HCT116 (cell line): ENCODE measurements at regions not wholly inside any gene's neighbourhood (a gene's known extent, or its start where the extent isn't known, plus 50 kb on each side); places are given as distances from the start of the nearest gene placed in this dataset.

Experiments
- ATAC-seq: fragments of 200-7000 bp; cut with Tn5 transposase; 2 replicates; pipeline ENCODE4 v1.9.1; 2020; ENCODE audit warnings: mild to moderate bottlenecking, moderate library complexity
- BruUV-seq: library from RNA; stranded (reverse); fragments of 400-500 nt; replicated peaks from 2 replicates; lab custom pipeline; 2021; lab: Mats Ljungman, UMichigan
- CTCF ChIA-PET: fragments of 300-600 bp; sonication (Branson Sonifier 250); formaldehyde crosslinking; loops from one replicate; lab custom pipeline; 2021; ENCODE audit warnings: antibody characterized with exemption; lab: Charles Lee
- POLR2A ChIA-PET: fragments of 300-600, 350-600 bp; sonication (Branson Sonifier 250); formaldehyde crosslinking; loops from one replicate; lab custom pipeline; 2021; ENCODE audit warnings: antibody characterized with exemption; lab: Charles Lee
- RAD21 ChIA-PET, 2 experiments: fragments of 300-600 bp; sonication (Branson Sonifier 250); formaldehyde crosslinking; loops; one replicate each; lab custom pipeline; 2023; ENCODE audit warnings: low total read pairs in 2 of 2; ENCODE audit not compliant: uncharacterized antibody in 2 of 2, unreplicated experiment in 2 of 2, low non-redundant PET in 1 of 2; lab: Charles Lee
- DNase-seq: peaks from one replicate; pipeline ENCODE4 v3.0.0-alpha.2; 2010; ENCODE audit warnings: low read depth, low spot score
- H2AFZ ChIP-seq: fragments of 200-600 bp; shearing (Covaris generic), sonication (generic); 2 replicates; pipeline ENCODE4 v1.6.1; 2017; ENCODE audit warnings: low read depth, mixed run types, mixed read lengths, antibody characterized with exemption, low read length; ENCODE audit not compliant: poor library complexity, severe bottlenecking
- H3K27ac ChIP-seq: 2 replicates; pipeline ENCODE4 v1.5.1; 2012; ENCODE audit warnings: low read depth, low read length
- H3K27me3 ChIP-seq: fragments of 200-600 bp; sonication (generic); 2 replicates; pipeline ENCODE4 v1.6.1; 2016; ENCODE audit warnings: mixed run types, low read length, mixed read lengths; ENCODE audit not compliant: insufficient read depth
- H3K36me3 ChIP-seq, 2 experiments: fragments of 200-500 bp in 1 of 2; fragments of 200-600 bp in 1 of 2; sonication (Bioruptor generic) in 1 of 2; sonication (generic) in 1 of 2; 2 replicates each; pipeline versions ENCODE4 v1.5.1 to v1.6.1; 2014 to 2016; ENCODE audit warnings: low read length in 2 of 2, inconsistent platforms in 1 of 2, mixed read lengths in 1 of 2, mixed run types in 1 of 2; ENCODE audit not compliant: insufficient read depth in 2 of 2, control insufficient read depth in 1 of 2
- H3K4me1 ChIP-seq, 2 experiments: fragments of 200-600 bp in 1 of 2; sonication (generic) in 1 of 2; 2 replicates each; pipeline versions ENCODE4 v1.5.1 to v1.6.1; 2012 to 2017; ENCODE audit warnings: low read length in 2 of 2, inconsistent platforms in 1 of 2, mild to moderate bottlenecking in 1 of 2, mixed read lengths in 1 of 2, mixed run types in 1 of 2, moderate library complexity in 1 of 2; ENCODE audit not compliant: insufficient read depth in 2 of 2, control insufficient read depth in 1 of 2
- H3K4me2 ChIP-seq: fragments of 200-600 bp; sonication (generic); 2 replicates; pipeline ENCODE4 v1.6.1; 2017; ENCODE audit warnings: mixed run types, low read length, mixed read lengths
- H3K4me3 ChIP-seq, 2 experiments: fragments of 200-600 bp in 1 of 2; sonication (generic) in 1 of 2; replicated peaks in 1 of 2; 2 replicates each; pipeline ENCODE4 v1.5.1; 2011 to 2016; ENCODE audit warnings: low read length in 2 of 2, control low read depth in 1 of 2, low read depth in 1 of 2, mild to moderate bottlenecking in 1 of 2, mixed read lengths in 1 of 2, mixed run types in 1 of 2
- H3K79me2 ChIP-seq: fragments of 200-600 bp; sonication (generic); 2 replicates; pipeline ENCODE4 v1.6.1; 2017; ENCODE audit warnings: mild to moderate bottlenecking, mixed run types, low read length, moderate library complexity, mixed read lengths; ENCODE audit not compliant: insufficient read depth
- H3K9ac ChIP-seq: fragments of 200-600 bp; sonication (generic); 2 replicates; pipeline ENCODE4 v1.6.1; 2016; ENCODE audit warnings: low read length, mixed read lengths
- H3K9me2 ChIP-seq: fragments of 200-600 bp; sonication (generic), shearing (Covaris generic); 2 replicates; pipeline ENCODE4 v1.6.1; 2017; ENCODE audit warnings: mixed run types, mild to moderate bottlenecking, moderate library complexity; ENCODE audit not compliant: insufficient read depth
- H3K9me3 ChIP-seq, 2 experiments: fragments of 200-500 bp in 1 of 2; fragments of 200-600 bp in 1 of 2; sonication (Bioruptor generic) in 1 of 2; sonication (generic) in 1 of 2; 2 replicates each; pipeline ENCODE4 v1.6.1; 2014 to 2017; ENCODE audit warnings: low read length in 2 of 2, mixed read lengths in 2 of 2, inconsistent platforms in 1 of 2, low read depth in 1 of 2, mild to moderate bottlenecking in 1 of 2, mixed run types in 1 of 2, moderate library complexity in 1 of 2; ENCODE audit not compliant: control insufficient read depth in 1 of 2, insufficient read depth in 1 of 2
- H4K20me1 ChIP-seq: fragments of 200-600 bp; sonication (generic), shearing (Covaris generic); 2 replicates; pipeline ENCODE4 v1.6.1; 2017; ENCODE audit warnings: mixed run types, mild to moderate bottlenecking, moderate library complexity; ENCODE audit not compliant: insufficient read depth
- ATF3 ChIP-seq: IDR thresholded peaks from 2 replicates; pipeline ENCODE4 v1.6.1; 2012
- CBX3 ChIP-seq: IDR thresholded peaks from 2 replicates; pipeline ENCODE4 v1.6.1; 2012; ENCODE audit warnings: low read depth
- CTCF ChIP-seq, 3 experiments: fragments of 200-600 bp in 1 of 3; sonication (generic) in 1 of 3; IDR thresholded peaks in 2 of 3; conservative IDR thresholded peaks in 1 of 3; 2 replicates each; pipeline ENCODE4 v1.5.1; 2012 to 2017; ENCODE audit warnings: low read depth in 2 of 3, low read length in 2 of 3, antibody characterized with exemption in 1 of 3, borderline replicate concordance in 1 of 3, control low read depth in 1 of 3, mild to moderate bottlenecking in 1 of 3, mixed read lengths in 1 of 3, mixed run types in 1 of 3, moderate library complexity in 1 of 3; ENCODE audit not compliant: insufficient read depth in 1 of 3
- EGR1 ChIP-seq: IDR thresholded peaks from 2 replicates; pipeline ENCODE4 v1.6.1; 2012; ENCODE audit warnings: low read depth
- ELF1 ChIP-seq: IDR thresholded peaks from 2 replicates; pipeline ENCODE4 v1.6.1; 2012; ENCODE audit warnings: low read depth, borderline replicate concordance
- EZH2 ChIP-seq: fragments of 200-600 bp; sonication (generic); IDR thresholded peaks from 2 replicates; pipeline ENCODE4 v1.6.1; 2017; ENCODE audit warnings: antibody characterized with exemption, mixed run types
- FOSL1 ChIP-seq: IDR thresholded peaks from 2 replicates; pipeline ENCODE4 v1.6.1; 2012; ENCODE audit warnings: low read depth
- MAX ChIP-seq: IDR thresholded peaks from 2 replicates; pipeline ENCODE4 v1.6.1; 2012
- POLR2AphosphoS5 ChIP-seq: IDR thresholded peaks from 2 replicates; pipeline ENCODE4 v1.6.1; 2011; ENCODE audit warnings: mild to moderate bottlenecking, low read depth, low read length, moderate library complexity
- RAD21 ChIP-seq: IDR thresholded peaks from 2 replicates; pipeline ENCODE4 v1.6.1; 2012; ENCODE audit warnings: low read depth, mild to moderate bottlenecking
- SP1 ChIP-seq: IDR thresholded peaks from 2 replicates; pipeline ENCODE4 v1.6.1; 2012; ENCODE audit warnings: low read depth
- SRF ChIP-seq: IDR thresholded peaks from 2 replicates; pipeline ENCODE4 v1.6.1; 2012; ENCODE audit warnings: low read depth
- YY1 ChIP-seq: IDR thresholded peaks from 2 replicates; pipeline ENCODE4 v1.6.1; 2011; ENCODE audit warnings: low read length, low read depth, moderate library complexity, mild to moderate bottlenecking; ENCODE audit not compliant: insufficient replicate concordance; ENCODE audit errors: extremely low read depth
- ZFX ChIP-seq: fragments of 450-650 bp; IDR thresholded peaks from 2 replicates; pipeline ENCODE4 v1.6.1; 2017
- ZNF274 ChIP-seq: fragments of 200-500 bp; sonication (Bioruptor generic); IDR thresholded peaks from 2 replicates; pipeline ENCODE4 v1.6.1; 2014; ENCODE audit warnings: mild to moderate bottlenecking, low read depth, low read length, inconsistent platforms
- intact Hi-C: fragments of 100-400 bp; cut with micrococcal nuclease; formaldehyde crosslinking; loops from 2 replicates; pipeline ENCODE4 v1.10.0; 2022

GRCh38 chr1:199018471-199019135 lies 379.8 kb downstream of the PTPRC start:
- TF ChIP-seq POLR2AphosphoS5 (no peak), EZH2 (no peak), FOSL1 (no peak), YY1 (no peak), ELF1 (no peak), ZNF274 (no peak), EGR1 (no peak), CBX3 (no peak), ATF3 (no peak), SRF (no peak), RAD21 (no peak)
- ChIA-PET POLR2A (no interaction called here), CTCF (no interaction called here), RAD21 (no interaction called here)
- Histone ChIP-seq H3K4me1 (no peaks in the 10 kb centered on the region), H3K27me3 (no peaks in the 10 kb centered on the region), H3K4me2 (no peak overlapping the region), H3K36me3 (no peaks in the 10 kb centered on the region), H3K4me3 (no peak overlapping the region), H4K20me1 (no peaks in the 10 kb centered on the region), H3K9me2 (no peaks in the 10 kb centered on the region), H3K9me3 (no peaks in the 10 kb centered on the region), H2AFZ (no peak overlapping the region), H3K9ac (no peak overlapping the region), H3K27ac (no peak overlapping the region), H3K79me2 (no peaks in the 10 kb centered on the region)
- DNase-seq: no peak
- no peak for ATAC-seq
- intact Hi-C loops: no loop called here
- no TSS peak for BruUV-seq

GRCh38 chr1:199020051-199020450 lies 381.2 kb downstream of the PTPRC start:
- no peaks in the 10 kb centered on the region for H3K79me2 ChIP-seq
- H3K36me3 ChIP-seq: no peaks in the 10 kb centered on the region
- H3K27me3 ChIP-seq: no peaks in the 10 kb centered on the region
- no peak overlapping the region for H3K4me3 ChIP-seq
- no peaks in the 10 kb centered on the region for H3K4me1 ChIP-seq
- H3K4me2 ChIP-seq: no peak overlapping the region
- no peaks in the 10 kb centered on the region for H4K20me1 ChIP-seq
- no peaks in the 10 kb centered on the region for H3K9me2 ChIP-seq
- H3K27ac ChIP-seq: no peak overlapping the region
- H3K9me3 ChIP-seq: no peaks in the 10 kb centered on the region
- POLR2A ChIA-PET: no interaction called here
- no peak for TF ChIP-seq CTCF (IDR thresholded peaks at IDR 0.05 in 2 of 3, conservative IDR thresholded peaks at IDR 0.05 in 1 of 3; ENCODE audit: borderline replicate concordance in 1 of 3, insufficient read depth in 1 of 3, low read depth in 2 of 3, low read length in 2 of 3)
- TF ChIP-seq SP1: no peak
- TF ChIP-seq RAD21: no peak
- TF ChIP-seq ZFX: no peak
- no peak for TF ChIP-seq MAX
- TF ChIP-seq, all 23 proteins: peak for 0
- Histone ChIP-seq H3K9ac (no peak overlapping the region), H2AFZ (no peak overlapping the region)
- CTCF ChIA-PET: no interaction called here
- ATAC-seq (no peak), DNase-seq (no peak)
- intact Hi-C loops: no loop called here
- no TSS peak for BruUV-seq
- RAD21 ChIA-PET: no interaction called here
